OCI-LY7 (cell line): ENCODE measurements at regions not wholly inside any gene's neighbourhood (a gene's known extent, or its start where the extent isn't known, plus 50 kb on each side); places are given as distances from the start of the nearest gene placed in this dataset.

ENCODE experiments used
- EZH2phosphoT487 ChIP-seq: fragments of 200-600 bp; sonication (generic); IDR thresholded peaks from 2 replicates; pipeline ENCODE4 v1.6.1; 2018; ENCODE audit warnings: low read depth, borderline replicate concordance, mild to moderate bottlenecking, mixed run types, antibody characterized with exemption, low read length, moderate library complexity, mixed read lengths
- TF ChIP-seq, protein P1 (sequence below): fragments of 200-600 bp; sonication (generic); conservative IDR thresholded peaks from 2 replicates; pipeline ENCODE4 v1.5.1; 2014; ENCODE audit warnings: mild to moderate bottlenecking, antibody characterized with exemption, low read length, moderate library complexity, mixed read lengths

DNA sequence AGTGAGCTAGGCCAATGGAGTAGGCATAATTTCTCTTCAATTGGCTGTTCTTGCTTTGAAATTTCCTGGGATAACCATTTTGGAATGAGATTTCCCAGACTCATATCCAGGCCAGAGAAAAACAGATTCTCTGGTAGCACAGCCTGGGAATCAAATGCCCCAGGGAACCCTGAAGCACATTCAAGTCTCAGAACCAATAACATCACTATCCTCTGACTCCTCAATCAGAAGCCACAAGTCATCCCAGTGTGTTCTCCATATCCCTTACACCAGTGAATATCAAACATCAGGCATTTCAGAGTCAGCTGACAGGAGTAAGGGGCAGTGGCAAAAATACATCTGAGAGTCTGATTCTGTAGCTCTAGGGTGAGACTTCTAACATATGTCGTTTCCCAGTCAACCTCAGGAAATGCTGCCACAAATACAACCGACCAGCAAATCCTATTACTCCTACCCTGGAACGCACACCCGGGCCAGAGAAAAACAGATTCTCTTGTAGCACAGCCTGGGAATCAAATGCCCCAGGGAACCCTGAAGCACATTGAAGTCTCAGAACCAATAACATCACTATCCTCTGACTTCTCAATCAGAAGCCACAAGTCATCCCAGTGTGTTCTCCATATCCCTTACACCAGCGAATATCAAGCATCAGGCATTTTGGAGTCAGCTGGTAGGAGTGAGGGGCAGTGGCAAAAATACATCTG is 537.7 kb upstream of the NMUR2 start:
- TF ChIP-seq, protein P1, sequence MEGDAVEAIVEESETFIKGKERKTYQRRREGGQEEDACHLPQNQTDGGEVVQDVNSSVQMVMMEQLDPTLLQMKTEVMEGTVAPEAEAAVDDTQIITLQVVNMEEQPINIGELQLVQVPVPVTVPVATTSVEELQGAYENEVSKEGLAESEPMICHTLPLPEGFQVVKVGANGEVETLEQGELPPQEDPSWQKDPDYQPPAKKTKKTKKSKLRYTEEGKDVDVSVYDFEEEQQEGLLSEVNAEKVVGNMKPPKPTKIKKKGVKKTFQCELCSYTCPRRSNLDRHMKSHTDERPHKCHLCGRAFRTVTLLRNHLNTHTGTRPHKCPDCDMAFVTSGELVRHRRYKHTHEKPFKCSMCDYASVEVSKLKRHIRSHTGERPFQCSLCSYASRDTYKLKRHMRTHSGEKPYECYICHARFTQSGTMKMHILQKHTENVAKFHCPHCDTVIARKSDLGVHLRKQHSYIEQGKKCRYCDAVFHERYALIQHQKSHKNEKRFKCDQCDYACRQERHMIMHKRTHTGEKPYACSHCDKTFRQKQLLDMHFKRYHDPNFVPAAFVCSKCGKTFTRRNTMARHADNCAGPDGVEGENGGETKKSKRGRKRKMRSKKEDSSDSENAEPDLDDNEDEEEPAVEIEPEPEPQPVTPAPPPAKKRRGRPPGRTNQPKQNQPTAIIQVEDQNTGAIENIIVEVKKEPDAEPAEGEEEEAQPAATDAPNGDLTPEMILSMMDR, result no peak
- no peak for TF ChIP-seq EZH2phosphoT487
